ENCODE measurements at regions not wholly inside any gene's neighbourhood (a gene's known extent, or its start where the extent isn't known, plus 50 kb on each side); places are given as distances from the start of the nearest gene placed in this dataset.

GRCh38 chr4:1487106-1487505, 80.9 kb upstream of the NKX1-1 start:
- no peaks in the 10 kb centered on the region for H3K4me1 ChIP-seq (ENCODE audit: insufficient read depth, low read length, severe bottlenecking)
- H3K4me3 ChIP-seq (ENCODE audit: low read depth, low read length, poor library complexity, severe bottlenecking): no peak overlapping the region
- TF ChIP-seq, protein P1, sequence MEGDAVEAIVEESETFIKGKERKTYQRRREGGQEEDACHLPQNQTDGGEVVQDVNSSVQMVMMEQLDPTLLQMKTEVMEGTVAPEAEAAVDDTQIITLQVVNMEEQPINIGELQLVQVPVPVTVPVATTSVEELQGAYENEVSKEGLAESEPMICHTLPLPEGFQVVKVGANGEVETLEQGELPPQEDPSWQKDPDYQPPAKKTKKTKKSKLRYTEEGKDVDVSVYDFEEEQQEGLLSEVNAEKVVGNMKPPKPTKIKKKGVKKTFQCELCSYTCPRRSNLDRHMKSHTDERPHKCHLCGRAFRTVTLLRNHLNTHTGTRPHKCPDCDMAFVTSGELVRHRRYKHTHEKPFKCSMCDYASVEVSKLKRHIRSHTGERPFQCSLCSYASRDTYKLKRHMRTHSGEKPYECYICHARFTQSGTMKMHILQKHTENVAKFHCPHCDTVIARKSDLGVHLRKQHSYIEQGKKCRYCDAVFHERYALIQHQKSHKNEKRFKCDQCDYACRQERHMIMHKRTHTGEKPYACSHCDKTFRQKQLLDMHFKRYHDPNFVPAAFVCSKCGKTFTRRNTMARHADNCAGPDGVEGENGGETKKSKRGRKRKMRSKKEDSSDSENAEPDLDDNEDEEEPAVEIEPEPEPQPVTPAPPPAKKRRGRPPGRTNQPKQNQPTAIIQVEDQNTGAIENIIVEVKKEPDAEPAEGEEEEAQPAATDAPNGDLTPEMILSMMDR (IDR thresholded peaks at IDR 0.05; ENCODE audit: low read length): no peak
- no peak for TF ChIP-seq EZH2 (IDR thresholded peaks at IDR 0.05; ENCODE audit: borderline replicate concordance, low read length)
- H3K79me2 ChIP-seq (ENCODE audit: insufficient read depth, low read length): no peaks in the 10 kb centered on the region
- H3K9me2 ChIP-seq (ENCODE audit: low read depth, low read length): no peaks in the 10 kb centered on the region
- no peak overlapping the region for H2AFZ ChIP-seq (ENCODE audit: low read length)
- H3K27ac ChIP-seq (ENCODE audit: low read depth, low read length, poor library complexity, severe bottlenecking): no peak overlapping the region
- H3K4me2 ChIP-seq (ENCODE audit: low read length): no peak overlapping the region
- H3K36me3 ChIP-seq (ENCODE audit: insufficient read depth, low read length): no peaks in the 10 kb centered on the region; the same call in 1 of the 2 replicates
- no peaks in the 10 kb centered on the region for H4K20me1 ChIP-seq (ENCODE audit: insufficient read depth, low read length)
- no peak overlapping the region for H3K9ac ChIP-seq (ENCODE audit: low read length)
- no peaks in the 10 kb centered on the region for H3K9me3 ChIP-seq (ENCODE audit: low read length)
- H3F3A ChIP-seq (ENCODE audit: insufficient read depth, low read length): no peaks in the 10 kb centered on the region
- H3K27me3 ChIP-seq (ENCODE audit: insufficient read depth, low read length): no peaks in the 10 kb centered on the region

- H2AFZ ChIP-seq (ENCODE audit: low read length): no peak overlapping the region
- H3K9me3 ChIP-seq (ENCODE audit: low read length): no peaks in the 10 kb centered on the region
- no peak overlapping the region for H3K4me3 ChIP-seq (ENCODE audit: low read depth, low read length, poor library complexity, severe bottlenecking)
- H3K4me2 ChIP-seq (ENCODE audit: low read length): no peak overlapping the region
- no peaks in the 10 kb centered on the region for H3F3A ChIP-seq (ENCODE audit: insufficient read depth, low read length)
- H3K4me1 ChIP-seq (ENCODE audit: insufficient read depth, low read length, severe bottlenecking): no peaks in the 10 kb centered on the region
- H3K9me2 ChIP-seq (ENCODE audit: low read depth, low read length): no peaks in the 10 kb centered on the region
- no peaks in the 10 kb centered on the region for H4K20me1 ChIP-seq (ENCODE audit: insufficient read depth, low read length)
- no peaks in the 10 kb centered on the region for H3K27me3 ChIP-seq (ENCODE audit: insufficient read depth, low read length)
- no peaks in the 10 kb centered on the region for H3K79me2 ChIP-seq (ENCODE audit: insufficient read depth, low read length)
- H3K9ac ChIP-seq (ENCODE audit: low read length): no peak overlapping the region
- TF ChIP-seq EZH2 (IDR thresholded peaks at IDR 0.05; ENCODE audit: borderline replicate concordance, low read length): no peak
- TF ChIP-seq, protein P1 (IDR thresholded peaks at IDR 0.05; ENCODE audit: low read length): no peak
- no peaks in the 10 kb centered on the region; the same call in 1 of the 2 replicates for H3K36me3 ChIP-seq (ENCODE audit: insufficient read depth, low read length)
- no peak overlapping the region for H3K27ac ChIP-seq (ENCODE audit: low read depth, low read length, poor library complexity, severe bottlenecking)
Measured at GRCh38 chr4:1485280-1485679, 79.0 kb upstream of the NKX1-1 start.

- Histone ChIP-seq H3K9me2 (ENCODE audit: low read depth, low read length) (no peaks in the 10 kb centered on the region), H2AFZ (ENCODE audit: low read length) (no peak overlapping the region), H3K36me3 (ENCODE audit: insufficient read depth, low read length) (no peaks in the 10 kb centered on the region), H3K4me2 (ENCODE audit: low read length) (no peak overlapping the region), H4K20me1 (ENCODE audit: insufficient read depth, low read length) (no peaks in the 10 kb centered on the region), H3K79me2 (ENCODE audit: insufficient read depth, low read length) (no peaks in the 10 kb centered on the region), H3K27me3 (ENCODE audit: insufficient read depth, low read length) (no peaks in the 10 kb centered on the region), H3F3A (ENCODE audit: insufficient read depth, low read length) (no peaks in the 10 kb centered on the region), H3K4me1 (ENCODE audit: insufficient read depth, low read length, severe bottlenecking) (no peaks in the 10 kb centered on the region), H3K4me3 (ENCODE audit: low read depth, low read length, poor library complexity, severe bottlenecking) (no peak overlapping the region), H3K9me3 (ENCODE audit: low read length) (no peaks in the 10 kb centered on the region), H3K9ac (ENCODE audit: low read length) (no peak overlapping the region), H3K27ac (ENCODE audit: low read depth, low read length, poor library complexity, severe bottlenecking) (no peak overlapping the region)
- TF ChIP-seq, protein P1 (IDR thresholded peaks at IDR 0.05; ENCODE audit: low read length): no peak
- no peak for TF ChIP-seq EZH2 (IDR thresholded peaks at IDR 0.05; ENCODE audit: borderline replicate concordance, low read length)
Measured at GRCh38 chr4:1480720-1481119, 74.5 kb upstream of the NKX1-1 start.
